SU-DHL-6 (cell line): ENCODE measurements at regions not wholly inside any gene's neighbourhood (a gene's known extent, or its start where the extent isn't known, plus 50 kb on each side); places are given as distances from the start of the nearest gene placed in this dataset.

Experiments used
- H2AFZ ChIP-seq: fragments of 200-600 bp; sonication (generic); 2 replicates; pipeline ENCODE4 v1.6.1; 2014; ENCODE audit warnings: low read depth, mild to moderate bottlenecking, moderate library complexity, mixed read lengths, antibody characterized with exemption, low read length; ENCODE audit not compliant: severe bottlenecking
- H3F3A ChIP-seq: fragments of 200-600 bp; shearing (Covaris generic); 2 replicates; pipeline ENCODE4 v1.6.0; 2016; ENCODE audit warnings: antibody characterized with exemption, mild to moderate bottlenecking; ENCODE audit not compliant: insufficient read depth
- H3K27ac ChIP-seq: fragments of 200-600 bp; sonication (generic); 2 replicates; pipeline ENCODE4 v1.5.1; 2016; ENCODE audit warnings: low read depth, mild to moderate bottlenecking, low read length, moderate library complexity, mixed read lengths
- H3K27me3 ChIP-seq: fragments of 200-600 bp; sonication (generic), shearing (Covaris generic); 2 replicates; pipeline ENCODE4 v1.6.0; 2014; ENCODE audit warnings: mild to moderate bottlenecking, low read length
- H3K36me3 ChIP-seq: fragments of 200-600 bp; sonication (generic); 2 replicates; pipeline ENCODE4 v1.6.1; 2014; ENCODE audit warnings: mild to moderate bottlenecking, low read length, mixed read lengths
- H3K4me2 ChIP-seq: fragments of 300-600, 200-600 bp; shearing (Covaris generic), sonication (generic); 2 replicates; pipeline ENCODE4 v1.6.0; 2014; ENCODE audit warnings: low read length, low read depth, mild to moderate bottlenecking; ENCODE audit not compliant: poor library complexity, severe bottlenecking
- H3K4me3 ChIP-seq: fragments of 200-600 bp; sonication (generic); 2 replicates; pipeline ENCODE4 v1.5.1; 2014; ENCODE audit warnings: antibody characterized with exemption, low read length, mild to moderate bottlenecking, mixed read lengths; ENCODE audit not compliant: insufficient read depth, poor library complexity, severe bottlenecking
- H3K79me2 ChIP-seq: fragments of 200-600 bp; sonication (generic); 2 replicates; pipeline ENCODE4 v1.6.1; 2014; ENCODE audit warnings: mild to moderate bottlenecking, low read length, moderate library complexity; ENCODE audit not compliant: insufficient read depth
- H3K9ac ChIP-seq: fragments of 200-600 bp; sonication (generic); 2 replicates; pipeline ENCODE4 v1.7.0; 2014; ENCODE audit warnings: mild to moderate bottlenecking, low read length
- H3K9me2 ChIP-seq: fragments of 200-600 bp; sonication (generic); replicated peaks from 2 replicates; pipeline ENCODE4 v1.6.1; 2014; ENCODE audit warnings: low read length; ENCODE audit not compliant: insufficient read depth
- H3K9me3 ChIP-seq: fragments of 200-600 bp; sonication (generic); 2 replicates; pipeline ENCODE4 v1.6.1; 2014; ENCODE audit warnings: low read length, mixed read lengths; ENCODE audit not compliant: insufficient read depth
- H4K20me1 ChIP-seq: fragments of 200-600 bp; sonication (generic); 2 replicates; pipeline ENCODE4 v1.6.1; 2014; ENCODE audit warnings: low read depth, mild to moderate bottlenecking, antibody characterized with exemption, low read length, moderate library complexity, mixed read lengths
- EZH2phosphoT487 ChIP-seq: fragments of 200-600 bp; sonication (generic), shearing (Covaris generic); conservative IDR thresholded peaks from 2 replicates; pipeline ENCODE4 v1.6.1; 2018; ENCODE audit warnings: mild to moderate bottlenecking, antibody characterized with exemption, low read length, moderate library complexity, mixed read lengths
- TF ChIP-seq, protein P1 (sequence below): fragments of 200-600 bp; sonication (generic); IDR thresholded peaks from one replicate; pipeline ENCODE4 v1.5.1; 2017; ENCODE audit warnings: antibody characterized with exemption, mild to moderate bottlenecking, low read length, moderate library complexity; ENCODE audit not compliant: insufficient read depth, poor library complexity, severe bottlenecking

DNA sequence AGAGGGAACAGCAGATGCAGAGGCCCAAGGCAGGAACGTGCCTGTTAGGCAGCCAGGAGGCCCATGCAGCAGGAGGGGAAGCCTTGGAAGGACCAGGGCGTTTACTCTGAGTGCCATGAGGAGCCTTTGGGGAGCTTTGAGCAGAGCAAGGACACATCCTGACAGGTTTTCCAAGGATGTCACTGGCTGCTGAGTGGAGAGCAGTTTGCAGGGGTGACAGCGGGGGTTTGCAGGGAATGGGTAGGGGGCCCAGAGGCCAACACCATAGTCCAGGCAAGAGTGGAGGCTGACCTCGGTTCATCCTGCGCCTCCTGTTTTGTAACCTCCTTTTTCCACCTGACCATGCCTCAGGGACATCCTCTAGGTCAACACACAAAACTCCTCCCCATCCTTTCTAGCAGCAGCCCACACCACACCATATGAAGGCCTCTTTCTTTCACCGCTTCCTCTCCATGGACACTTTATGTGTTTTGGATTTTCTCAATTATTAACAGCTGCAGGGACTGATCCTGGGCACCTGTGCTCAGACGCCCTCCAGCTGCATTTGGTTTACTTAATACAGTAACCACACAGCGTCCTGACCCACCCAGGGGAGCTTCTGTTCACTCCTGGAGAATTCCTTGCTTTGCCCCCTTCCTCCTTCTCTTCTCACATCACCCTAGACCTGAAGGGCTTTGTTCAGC lies 528.5 kb downstream of the MATN1 start:
- TF ChIP-seq, protein P1, sequence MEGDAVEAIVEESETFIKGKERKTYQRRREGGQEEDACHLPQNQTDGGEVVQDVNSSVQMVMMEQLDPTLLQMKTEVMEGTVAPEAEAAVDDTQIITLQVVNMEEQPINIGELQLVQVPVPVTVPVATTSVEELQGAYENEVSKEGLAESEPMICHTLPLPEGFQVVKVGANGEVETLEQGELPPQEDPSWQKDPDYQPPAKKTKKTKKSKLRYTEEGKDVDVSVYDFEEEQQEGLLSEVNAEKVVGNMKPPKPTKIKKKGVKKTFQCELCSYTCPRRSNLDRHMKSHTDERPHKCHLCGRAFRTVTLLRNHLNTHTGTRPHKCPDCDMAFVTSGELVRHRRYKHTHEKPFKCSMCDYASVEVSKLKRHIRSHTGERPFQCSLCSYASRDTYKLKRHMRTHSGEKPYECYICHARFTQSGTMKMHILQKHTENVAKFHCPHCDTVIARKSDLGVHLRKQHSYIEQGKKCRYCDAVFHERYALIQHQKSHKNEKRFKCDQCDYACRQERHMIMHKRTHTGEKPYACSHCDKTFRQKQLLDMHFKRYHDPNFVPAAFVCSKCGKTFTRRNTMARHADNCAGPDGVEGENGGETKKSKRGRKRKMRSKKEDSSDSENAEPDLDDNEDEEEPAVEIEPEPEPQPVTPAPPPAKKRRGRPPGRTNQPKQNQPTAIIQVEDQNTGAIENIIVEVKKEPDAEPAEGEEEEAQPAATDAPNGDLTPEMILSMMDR: no peak
- TF ChIP-seq EZH2phosphoT487: no peak
- Histone ChIP-seq H3K9me2 (no peaks in the 10 kb centered on the region), H2AFZ (no peak overlapping the region), H4K20me1 (no peaks in the 10 kb centered on the region), H3K27ac (no peak overlapping the region), H3K36me3 (no peaks in the 10 kb centered on the region), H3K9me3 (no peaks in the 10 kb centered on the region), H3K4me2 (no peak overlapping the region), H3K27me3 (no peaks in the 10 kb centered on the region), H3K9ac (no peak overlapping the region), H3F3A (no peaks in the 10 kb centered on the region), H3K4me3 (no peak overlapping the region), H3K79me2 (no peaks in the 10 kb centered on the region)

DNA sequence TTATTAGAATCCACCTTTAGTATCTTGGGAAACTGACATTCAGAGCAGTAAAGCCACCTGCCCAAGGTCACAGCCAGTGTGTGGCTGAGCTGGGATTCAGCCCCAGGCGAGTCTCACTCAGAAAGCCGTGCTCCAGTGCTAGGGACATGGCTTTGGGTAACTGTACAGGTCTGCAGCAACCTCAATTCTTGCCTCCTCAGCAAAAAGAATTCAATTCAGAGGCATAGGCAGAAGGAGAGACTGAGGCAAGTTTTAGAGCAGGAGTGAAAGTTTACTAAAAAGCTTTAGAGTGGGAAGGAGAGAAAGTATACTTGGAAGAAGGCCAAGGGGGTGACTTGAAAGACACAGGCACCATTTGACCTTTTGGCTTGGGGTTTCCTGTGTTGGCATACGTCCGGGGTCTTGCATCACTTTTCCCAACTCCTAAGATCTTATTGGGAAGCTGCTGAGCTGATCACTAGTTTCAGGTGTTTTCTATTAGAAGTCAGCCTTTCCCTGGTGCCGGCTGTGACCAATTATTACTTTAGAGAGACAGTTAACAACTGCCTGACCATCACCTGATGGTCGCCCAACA lies 529.3 kb downstream of the MATN1 start:
- Histone ChIP-seq H4K20me1 (no peaks in the 10 kb centered on the region), H3K9ac (no peak overlapping the region), H3K9me3 (no peaks in the 10 kb centered on the region), H3K4me3 (no peak overlapping the region), H3K27ac (no peak overlapping the region), H3K27me3 (no peaks in the 10 kb centered on the region), H3F3A (no peaks in the 10 kb centered on the region), H3K4me2 (no peak overlapping the region), H2AFZ (no peak overlapping the region), H3K9me2 (no peaks in the 10 kb centered on the region), H3K36me3 (no peaks in the 10 kb centered on the region), H3K79me2 (no peaks in the 10 kb centered on the region)
- TF ChIP-seq EZH2phosphoT487: no peak
- TF ChIP-seq, protein P1: no peak

DNA sequence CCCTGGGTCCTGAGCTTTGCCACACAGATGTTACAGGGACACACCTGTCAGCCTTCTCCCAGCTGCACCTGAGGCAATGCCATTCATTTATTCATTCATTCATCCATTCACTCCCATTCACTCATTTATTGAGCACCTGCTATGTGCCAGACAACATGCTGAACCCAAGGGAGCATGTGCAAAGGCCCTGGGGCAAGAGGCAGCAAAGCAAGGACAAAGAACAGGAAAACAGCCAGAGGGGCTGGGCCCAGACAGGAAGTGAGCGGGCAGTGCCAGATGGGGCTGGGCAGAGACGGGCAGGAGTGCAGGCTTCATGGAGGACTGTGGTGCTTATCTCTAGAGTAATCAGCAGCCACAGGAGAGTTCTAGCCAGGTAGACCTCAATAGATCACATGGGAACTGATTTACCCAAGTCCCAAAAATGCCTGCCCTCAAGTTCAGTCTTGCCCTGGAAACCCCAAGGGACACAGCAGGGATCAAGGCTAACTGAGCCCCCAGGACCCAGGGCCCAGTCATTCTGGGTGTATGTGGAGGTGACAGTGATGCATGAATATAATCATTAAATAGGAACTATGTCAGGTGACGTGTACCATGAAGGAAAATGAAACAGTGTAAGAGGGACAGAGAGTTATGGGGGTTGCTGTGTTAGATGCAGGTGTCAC lies 530.3 kb downstream of the MATN1 start:
- Histone ChIP-seq H3K79me2 (no peaks in the 10 kb centered on the region), H3K9me3 (no peaks in the 10 kb centered on the region), H3F3A (no peaks in the 10 kb centered on the region), H2AFZ (no peak overlapping the region), H3K27ac (no peak overlapping the region), H3K36me3 (no peaks in the 10 kb centered on the region), H3K9me2 (no peaks in the 10 kb centered on the region), H4K20me1 (no peaks in the 10 kb centered on the region), H3K4me2 (no peak overlapping the region), H3K9ac (no peak overlapping the region), H3K4me3 (no peak overlapping the region), H3K27me3 (no peaks in the 10 kb centered on the region)
- TF ChIP-seq EZH2phosphoT487: no peak
- TF ChIP-seq, protein P1: no peak
